ENCODE measurements at regions not wholly inside any gene's neighbourhood (a gene's known extent, or its start where the extent isn't known, plus 50 kb on each side); places are given as distances from the start of the nearest gene placed in this dataset.

DNA sequence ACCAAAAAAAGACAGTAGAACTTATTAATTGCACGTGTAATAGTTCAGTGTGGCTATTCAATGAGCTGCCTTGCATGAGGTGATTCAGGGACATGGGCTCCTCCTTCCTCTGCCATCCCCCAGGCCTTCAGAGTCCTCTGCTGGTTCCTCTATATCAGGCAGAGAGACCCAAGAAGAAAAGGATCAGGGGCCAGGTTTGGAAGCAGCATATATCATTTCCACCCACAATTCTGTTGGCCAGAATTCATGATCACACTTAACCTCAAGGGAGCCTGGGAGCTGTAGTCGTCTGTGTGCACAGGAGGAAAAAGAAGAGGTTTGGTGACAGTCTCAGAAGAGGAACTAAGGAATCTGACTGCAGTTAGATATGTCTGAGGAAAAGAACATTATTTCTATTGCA is 114.0 kb upstream of the GLS start:
- no peak for TF ChIP-seq EZH2phosphoT487 (IDR thresholded peaks at IDR 0.05; ENCODE audit: low read depth)
- TF ChIP-seq, protein P1, sequence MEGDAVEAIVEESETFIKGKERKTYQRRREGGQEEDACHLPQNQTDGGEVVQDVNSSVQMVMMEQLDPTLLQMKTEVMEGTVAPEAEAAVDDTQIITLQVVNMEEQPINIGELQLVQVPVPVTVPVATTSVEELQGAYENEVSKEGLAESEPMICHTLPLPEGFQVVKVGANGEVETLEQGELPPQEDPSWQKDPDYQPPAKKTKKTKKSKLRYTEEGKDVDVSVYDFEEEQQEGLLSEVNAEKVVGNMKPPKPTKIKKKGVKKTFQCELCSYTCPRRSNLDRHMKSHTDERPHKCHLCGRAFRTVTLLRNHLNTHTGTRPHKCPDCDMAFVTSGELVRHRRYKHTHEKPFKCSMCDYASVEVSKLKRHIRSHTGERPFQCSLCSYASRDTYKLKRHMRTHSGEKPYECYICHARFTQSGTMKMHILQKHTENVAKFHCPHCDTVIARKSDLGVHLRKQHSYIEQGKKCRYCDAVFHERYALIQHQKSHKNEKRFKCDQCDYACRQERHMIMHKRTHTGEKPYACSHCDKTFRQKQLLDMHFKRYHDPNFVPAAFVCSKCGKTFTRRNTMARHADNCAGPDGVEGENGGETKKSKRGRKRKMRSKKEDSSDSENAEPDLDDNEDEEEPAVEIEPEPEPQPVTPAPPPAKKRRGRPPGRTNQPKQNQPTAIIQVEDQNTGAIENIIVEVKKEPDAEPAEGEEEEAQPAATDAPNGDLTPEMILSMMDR (IDR thresholded peaks at IDR 0.05; ENCODE audit: low read depth, low read length) = peak; percentile 25; the same call in 1 of the 2 replicates
